NCI-H526 treated with DMSO at 0.1 percent for 48 hours (cell line): ENCODE measurements at regions not wholly inside any gene's neighbourhood (a gene's known extent, or its start where the extent isn't known, plus 50 kb on each side); places are given as distances from the start of the nearest gene placed in this dataset.
"Not testable (repeated sequence)": the region's sequence is repeated elsewhere in the genome, so short reads cannot be mapped to it uniquely, and the experiment has no call there.

ENCODE experiments used
- DNase-seq: peaks from one replicate; lab custom pipeline; 2025; lab: John Stamatoyannopoulos, UW

- no peak for DNase-seq
Measured at GRCh38 chr3:161691677-161692076, 195.1 kb downstream of the OTOL1 start.

GRCh38 chr3:161694682-161695564, 198.3 kb downstream of the OTOL1 start:
- no peak for DNase-seq

GRCh38 chr3:161695811-161696210, 199.2 kb downstream of the OTOL1 start:
- DNase-seq, result no peak

- no peak for DNase-seq
Measured at GRCh38 chr3:161700998-161701397, 204.4 kb downstream of the OTOL1 start.

- not testable (repeated sequence) for DNase-seq
Measured at GRCh38 chr3:161707253-161707652, 210.6 kb downstream of the OTOL1 start.

GRCh38 chr3:161713731-161714130, 217.1 kb downstream of the OTOL1 start:
- no peak for DNase-seq

GRCh38 chr3:161731968-161732367, 235.4 kb downstream of the OTOL1 start:
- no peak for DNase-seq

GRCh38 chr3:161737171-161737570, 240.6 kb downstream of the OTOL1 start:
- DNase-seq, result no peak

GRCh38 chr3:161740421-161740820, 243.8 kb downstream of the OTOL1 start:
- no peak for DNase-seq

- DNase-seq, result no peak
Measured at GRCh38 chr3:161744366-161744765, 247.8 kb downstream of the OTOL1 start.

- no peak for DNase-seq
Measured at GRCh38 chr3:161745741-161746140, 249.1 kb downstream of the OTOL1 start.

GRCh38 chr3:161748049-161748448, 251.4 kb downstream of the OTOL1 start:
- no peak for DNase-seq

- DNase-seq, result no peak
Measured at GRCh38 chr3:161754420-161755053, 257.9 kb downstream of the OTOL1 start.

- DNase-seq, result no peak
Measured at GRCh38 chr3:161759444-161759843, 262.8 kb downstream of the OTOL1 start.

- no peak for DNase-seq
Measured at GRCh38 chr3:161766331-161766730, 269.7 kb downstream of the OTOL1 start.

GRCh38 chr3:161770484-161771386, 274.1 kb downstream of the OTOL1 start:
- DNase-seq, result no peak

GRCh38 chr3:161781381-161781780, 284.8 kb downstream of the OTOL1 start:
- no peak for DNase-seq

- no peak for DNase-seq
Measured at GRCh38 chr3:161793194-161793930, 296.8 kb downstream of the OTOL1 start.

- DNase-seq, result no peak
Measured at GRCh38 chr3:161794551-161794950, 297.9 kb downstream of the OTOL1 start.

- DNase-seq, result no peak
Measured at GRCh38 chr3:161796312-161796711, 299.7 kb downstream of the OTOL1 start.

- DNase-seq, result no peak
Measured at GRCh38 chr3:161796780-161797179, 300.2 kb downstream of the OTOL1 start.

- no peak for DNase-seq
Measured at GRCh38 chr3:161798016-161798415, 301.4 kb downstream of the OTOL1 start.
